ENCODE measurements at regions not wholly inside any gene's neighbourhood (a gene's known extent, or its start where the extent isn't known, plus 50 kb on each side); places are given as distances from the start of the nearest gene placed in this dataset.

GRCh38 chr3:127068871-127069270 is 86.0 kb downstream of the PLXNA1 start:
- intact Hi-C loops (cut with micrococcal nuclease; ENCODE audit: unreplicated experiment), result no loop called here
- Mint-ChIP-seq H3K27me3 (ENCODE audit: insufficient read depth, unreplicated experiment) (peaks cover 11% of the 10 kb centered on the region), H3K4me3 (ENCODE audit: unreplicated experiment) (no peak overlapping the region), H3K9me3 (ENCODE audit: unreplicated experiment) (no peaks in the 10 kb centered on the region), H3K4me1 (ENCODE audit: low read depth, unreplicated experiment) (peaks cover 6% of the 10 kb centered on the region), H3K27ac (ENCODE audit: unreplicated experiment) (no peak overlapping the region), H3K36me3 (ENCODE audit: insufficient read depth, unreplicated experiment) (no peaks in the 10 kb centered on the region)
- ChIA-PET CTCF (no interaction called here), POLR2A (no interaction called here)
- Histone ChIP-seq H3K27me3 (replicated peaks; ENCODE audit: control insufficient read depth, insufficient read depth, low read length) (no peaks in the 10 kb centered on the region), H3K4me3 (ENCODE audit: low read depth, low read length) (no peak overlapping the region), H3K36me3 (ENCODE audit: control insufficient read depth, insufficient read depth, low read length) (no peaks in the 10 kb centered on the region), H3K4me1 (no peaks in the 10 kb centered on the region), H3K9me3 (no peaks in the 10 kb centered on the region)
- no peak for TF ChIP-seq CTCF (IDR thresholded peaks at IDR 0.05; ENCODE audit: insufficient read depth in 1 of 2, low read depth in 1 of 2, low read length in 1 of 2, severe bottlenecking in 1 of 2, unreplicated experiment in 1 of 2)
- no TSS peak for BruUV-seq (replicated peaks)
- DNase-seq, result no peak

GRCh38 chr3:127069814-127070440 is 87.0 kb downstream of the PLXNA1 start:
- H3K36me3 Mint-ChIP-seq (ENCODE audit: insufficient read depth, unreplicated experiment), result no peaks in the 10 kb centered on the region
- no peak overlapping the region for H3K4me3 Mint-ChIP-seq (ENCODE audit: unreplicated experiment)
- no peaks in the 10 kb centered on the region for H3K9me3 ChIP-seq
- no peak overlapping the region for H3K4me3 ChIP-seq (ENCODE audit: low read depth, low read length)
- no peaks in the 10 kb centered on the region for H3K27me3 ChIP-seq (replicated peaks; ENCODE audit: control insufficient read depth, insufficient read depth, low read length)
- no peak for DNase-seq
- TF ChIP-seq CTCF (IDR thresholded peaks at IDR 0.05; ENCODE audit: insufficient read depth in 1 of 2, low read depth in 1 of 2, low read length in 1 of 2, severe bottlenecking in 1 of 2, unreplicated experiment in 1 of 2), result no peak
- ChIA-PET CTCF (no interaction called here), POLR2A (no interaction called here)
- no peaks in the 10 kb centered on the region for H3K4me1 ChIP-seq
- intact Hi-C loops (cut with micrococcal nuclease; ENCODE audit: unreplicated experiment), result no loop called here
- H3K4me1 Mint-ChIP-seq (ENCODE audit: low read depth, unreplicated experiment), result peaks cover 4% of the 10 kb centered on the region
- no TSS peak for BruUV-seq (replicated peaks)
- H3K36me3 ChIP-seq (ENCODE audit: control insufficient read depth, insufficient read depth, low read length), result no peaks in the 10 kb centered on the region
- H3K9me3 Mint-ChIP-seq (ENCODE audit: unreplicated experiment), result no peaks in the 10 kb centered on the region
- H3K27me3 Mint-ChIP-seq (ENCODE audit: insufficient read depth, unreplicated experiment), result peaks cover 9% of the 10 kb centered on the region
- no peak overlapping the region for H3K27ac Mint-ChIP-seq (ENCODE audit: unreplicated experiment)

DNA sequence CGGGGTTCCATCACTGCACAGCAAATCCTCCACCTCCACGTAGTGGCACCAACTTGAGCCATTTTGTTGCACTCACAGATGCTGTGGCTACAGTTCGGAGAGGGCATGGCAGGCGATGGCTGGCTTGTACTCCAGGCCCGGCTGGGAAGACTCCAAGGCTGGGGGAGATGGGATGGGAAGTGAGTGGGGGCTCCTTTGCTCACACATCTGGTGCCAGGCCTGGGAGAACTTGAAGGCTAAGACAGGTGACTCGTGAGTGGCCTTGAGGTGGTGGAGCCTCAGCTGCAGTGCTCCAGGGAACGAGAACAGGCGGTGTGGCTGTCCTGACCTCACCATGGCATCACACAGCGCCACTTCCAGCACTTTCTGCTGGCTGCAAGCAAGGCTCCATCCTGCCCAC is 87.9 kb downstream of the PLXNA1 start:
- Histone ChIP-seq H3K4me1 (no peaks in the 10 kb centered on the region), H3K9me3 (no peaks in the 10 kb centered on the region), H3K4me3 (ENCODE audit: low read depth, low read length) (no peak overlapping the region), H3K36me3 (ENCODE audit: control insufficient read depth, insufficient read depth, low read length) (no peaks in the 10 kb centered on the region), H3K27me3 (replicated peaks; ENCODE audit: control insufficient read depth, insufficient read depth, low read length) (no peaks in the 10 kb centered on the region)
- Mint-ChIP-seq H3K36me3 (ENCODE audit: insufficient read depth, unreplicated experiment) (no peaks in the 10 kb centered on the region), H3K27me3 (ENCODE audit: insufficient read depth, unreplicated experiment) (peaks cover 9% of the 10 kb centered on the region), H3K9me3 (ENCODE audit: unreplicated experiment) (no peaks in the 10 kb centered on the region), H3K4me1 (ENCODE audit: low read depth, unreplicated experiment) (no peaks in the 10 kb centered on the region), H3K4me3 (ENCODE audit: unreplicated experiment) (no peak overlapping the region), H3K27ac (ENCODE audit: unreplicated experiment) (no peak overlapping the region)
- no peak for TF ChIP-seq CTCF (IDR thresholded peaks at IDR 0.05; ENCODE audit: insufficient read depth in 1 of 2, low read depth in 1 of 2, low read length in 1 of 2, severe bottlenecking in 1 of 2, unreplicated experiment in 1 of 2)
- POLR2A ChIA-PET, result no interaction called here
- DNase-seq, result peak in 1 of 2 experiments; percentile 9
- CTCF ChIA-PET, result no interaction called here
- intact Hi-C loops (cut with micrococcal nuclease; ENCODE audit: unreplicated experiment), result no loop called here
- BruUV-seq (replicated peaks), result no TSS peak
